Natural killer cell (primary cell): ENCODE measurements at regions not wholly inside any gene's neighbourhood (a gene's known extent, or its start where the extent isn't known, plus 50 kb on each side); places are given as distances from the start of the nearest gene placed in this dataset.

Experiments
- ATAC-seq, 3 donors: fragments of 150-1000 bp in 2 of 3; fragments of 200-7000 bp in 1 of 3; cut with Tn5 transposase; 1 replicate in 1 of 3; 2 replicates in 2 of 3; pipeline ENCODE4 v1.10.0; 2021; ENCODE audit warnings: mild to moderate bottlenecking in 2 of 3, moderate library complexity in 2 of 3
- DNase-seq, 2 donors: peaks; one replicate each; pipeline versions ENCODE4 v3.0.0 to v3.0.0-alpha.2; 2013 to 2021; ENCODE audit warnings: mixed read lengths in 1 of 2
- H3K27ac ChIP-seq: one replicate; pipeline ENCODE4 v1.5.1; 2013; ENCODE audit warnings: mild to moderate bottlenecking, low read length
- H3K27me3 ChIP-seq: one replicate; pipeline ENCODE4 v1.6.1; 2013; ENCODE audit warnings: low read length; ENCODE audit not compliant: control insufficient read depth, insufficient read depth
- H3K36me3 ChIP-seq: one replicate; pipeline ENCODE4 v1.6.1; 2013; ENCODE audit warnings: low read length; ENCODE audit not compliant: control insufficient read depth, insufficient read depth
- H3K4me1 ChIP-seq: one replicate; pipeline ENCODE4 v1.6.1; 2013; ENCODE audit warnings: low read length; ENCODE audit not compliant: control insufficient read depth, insufficient read depth
- H3K4me3 ChIP-seq: one replicate; pipeline ENCODE4 v1.5.1; 2013; ENCODE audit warnings: low read length
- H3K9me3 ChIP-seq: one replicate; pipeline ENCODE4 v1.6.1; 2013; ENCODE audit warnings: low read length; ENCODE audit not compliant: control insufficient read depth, insufficient read depth
- H3K27ac Mint-ChIP-seq, 2 donors: one replicate each; pipeline ENCODE4 v1.8.0; 2022; ENCODE audit warnings: mild to moderate bottlenecking in 2 of 2, mixed read lengths in 2 of 2, moderate library complexity in 1 of 2
- H3K27me3 Mint-ChIP-seq, 2 donors: one replicate each; pipeline ENCODE4 v1.8.0; 2022; ENCODE audit warnings: low read depth in 2 of 2, mixed read lengths in 2 of 2
- H3K36me3 Mint-ChIP-seq: one replicate; pipeline ENCODE4 v1.8.0; 2022; ENCODE audit warnings: mixed read lengths
- H3K4me1 Mint-ChIP-seq, 2 donors: one replicate each; pipeline ENCODE4 v1.8.0; 2022; ENCODE audit warnings: mixed read lengths in 2 of 2
- H3K4me3 Mint-ChIP-seq: one replicate; pipeline ENCODE4 v1.8.0; 2022; ENCODE audit warnings: mild to moderate bottlenecking, moderate library complexity, mixed read lengths
- H3K9me3 Mint-ChIP-seq, 2 donors: one replicate each; pipeline ENCODE4 v1.8.0; 2022; ENCODE audit warnings: mixed read lengths in 2 of 2
- CTCF ChIP-seq: fragments of 200-600 bp; IDR thresholded peaks from one replicate; pipeline ENCODE4 v1.8.0; 2022; ENCODE audit warnings: antibody characterized with exemption
- WGBS: methylation state at CpG from one replicate; pipeline ENCODE4 v1.1.7; 2013; ENCODE audit warnings: missing lambda C conversion rate; ENCODE audit not compliant: insufficient coverage; 5-methylcytosine and 5-hydroxymethylcytosine counted together
- intact Hi-C: fragments of 100-400 bp; cut with micrococcal nuclease; formaldehyde crosslinking; loops from one replicate; pipeline ENCODE4 v1.14.2; 2022

- no peak overlapping the region for H3K4me3 Mint-ChIP-seq
- no peaks in the 10 kb centered on the region for H3K9me3 ChIP-seq
- intact Hi-C loops: no loop called here
- no peaks in the 10 kb centered on the region for H3K36me3 ChIP-seq
- no peaks in the 10 kb centered on the region for H3K27me3 ChIP-seq
- no peaks in the 10 kb centered on the region for H3K27me3 Mint-ChIP-seq
- H3K4me1 Mint-ChIP-seq: no peaks in the 10 kb centered on the region
- WGBS: 0% methylated on average over 2 of the region's 5 CpGs
- no peak for DNase-seq
- TF ChIP-seq CTCF: no peak
- H3K4me3 ChIP-seq: no peak overlapping the region
- H3K36me3 Mint-ChIP-seq: peaks cover 6% of the 10 kb centered on the region
- no peak overlapping the region for H3K27ac Mint-ChIP-seq
- H3K27ac ChIP-seq: no peak overlapping the region
- no peak for ATAC-seq
- H3K4me1 ChIP-seq: no peaks in the 10 kb centered on the region
- peaks cover 5 to 12% of the 10 kb centered on the region in 2 donors for H3K9me3 Mint-ChIP-seq
These were observed 143.1 kb upstream of the FBN2 start for GRCh38 chr5:128681096-128681495.

GRCh38 chr5:128681764-128682592 is 143.9 kb upstream of the FBN2 start:
- Mint-ChIP-seq H3K36me3 (peaks cover 6% of the 10 kb centered on the region), H3K27ac (no peak overlapping the region), H3K4me1 (no peaks in the 10 kb centered on the region), H3K9me3 (peaks cover 5 to 12% of the 10 kb centered on the region in 2 donors), H3K4me3 (no peak overlapping the region), H3K27me3 (no peaks in the 10 kb centered on the region)
- Histone ChIP-seq H3K36me3 (no peaks in the 10 kb centered on the region), H3K27me3 (no peaks in the 10 kb centered on the region), H3K4me1 (no peaks in the 10 kb centered on the region), H3K4me3 (no peak overlapping the region), H3K9me3 (no peaks in the 10 kb centered on the region), H3K27ac (no peak overlapping the region)
- DNase-seq (no peak), ATAC-seq (no peak)
- intact Hi-C loops: no loop called here
- no peak for TF ChIP-seq CTCF
- 75% methylated on average over 6 of the region's 7 CpGs for WGBS

- WGBS: 79% methylated on average over 2 of the region's 2 CpGs
- no peak for ATAC-seq
- Mint-ChIP-seq H3K36me3 (peaks cover 6% of the 10 kb centered on the region), H3K4me3 (no peak overlapping the region), H3K27ac (no peak overlapping the region), H3K4me1 (no peaks in the 10 kb centered on the region), H3K9me3 (peaks cover 5 to 12% of the 10 kb centered on the region in 2 donors), H3K27me3 (no peaks in the 10 kb centered on the region)
- H3K36me3 ChIP-seq: no peaks in the 10 kb centered on the region
- no peaks in the 10 kb centered on the region for H3K27me3 ChIP-seq
- TF ChIP-seq CTCF: no peak
- H3K4me1 ChIP-seq: no peaks in the 10 kb centered on the region
- DNase-seq: no peak
- H3K9me3 ChIP-seq: no peaks in the 10 kb centered on the region
- no peak overlapping the region for H3K27ac ChIP-seq
- no peak overlapping the region for H3K4me3 ChIP-seq
- intact Hi-C loops: no loop called here
These were observed 144.6 kb upstream of the FBN2 start for GRCh38 chr5:128682669-128683068.

GRCh38 chr5:128684961-128685360 is 146.9 kb upstream of the FBN2 start:
- intact Hi-C loops: no loop called here
- WGBS: no CpG with 5 or more reads among the region's 1 CpG
- DNase-seq (no peak), ATAC-seq (no peak)
- Histone ChIP-seq H3K36me3 (no peaks in the 10 kb centered on the region), H3K27me3 (no peaks in the 10 kb centered on the region), H3K27ac (no peak overlapping the region), H3K9me3 (no peaks in the 10 kb centered on the region), H3K4me3 (no peak overlapping the region), H3K4me1 (no peaks in the 10 kb centered on the region)
- Mint-ChIP-seq H3K4me3 (no peak overlapping the region), H3K27ac (no peak overlapping the region), H3K9me3 (peaks cover 2 to 7% of the 10 kb centered on the region in 2 donors), H3K4me1 (no peaks in the 10 kb centered on the region), H3K36me3 (no peaks in the 10 kb centered on the region), H3K27me3 (no peaks in the 10 kb centered on the region)
- TF ChIP-seq CTCF: no peak
